OCI-LY3 (cell line): ENCODE measurements at regions not wholly inside any gene's neighbourhood (a gene's known extent, or its start where the extent isn't known, plus 50 kb on each side); places are given as distances from the start of the nearest gene placed in this dataset.

ENCODE experiments used
- H2AFZ ChIP-seq: fragments of 200-600, 300-600 bp; shearing (Covaris generic); 2 replicates; pipeline ENCODE4 v1.6.0; 2014; ENCODE audit warnings: antibody characterized with exemption, low read depth, low read length
- H3K27ac ChIP-seq: fragments of 200-600, 300-600 bp; sonication (generic); 2 replicates; pipeline ENCODE4 v1.5.1; 2014; ENCODE audit warnings: mild to moderate bottlenecking, low read length, moderate library complexity, mixed read lengths
- H3K27me3 ChIP-seq: fragments of 200-600, 300-600 bp; sonication (generic); 2 replicates; pipeline ENCODE4 v1.6.1; 2014; ENCODE audit warnings: low read depth, low read length, mixed read lengths
- H3K36me3 ChIP-seq: fragments of 200-600, 300-600 bp; sonication (generic); replicated peaks from 2 replicates; pipeline ENCODE3; 2014; ENCODE audit warnings: low read depth, low read length, mixed read lengths
- H3K4me1 ChIP-seq: fragments of 300-600, 200-600 bp; sonication (generic); 2 replicates; pipeline ENCODE4 v1.6.1; 2014; ENCODE audit warnings: low read length, mixed read lengths
- H3K4me2 ChIP-seq: fragments of 200-600, 300-600 bp; sonication (generic); 2 replicates; pipeline ENCODE4 v1.6.1; 2014; ENCODE audit warnings: low read length, mixed read lengths
- H3K4me3 ChIP-seq: fragments of 300-600, 200-600 bp; sonication (generic); 2 replicates; pipeline ENCODE4 v1.5.1; 2014; ENCODE audit warnings: antibody characterized with exemption, mild to moderate bottlenecking, low read length, moderate library complexity
- H3K79me2 ChIP-seq: fragments of 300-600, 200-600 bp; shearing (Covaris generic); 2 replicates; pipeline ENCODE4 v1.6.1; 2014; ENCODE audit warnings: mild to moderate bottlenecking, low read length, mixed read lengths
- H3K9ac ChIP-seq: fragments of 300-600, 200-600 bp; shearing (Covaris generic); 2 replicates; pipeline ENCODE4 v1.6.0; 2014; ENCODE audit warnings: mild to moderate bottlenecking, low read length, moderate library complexity
- H3K9me3 ChIP-seq: fragments of 200-600, 300-600 bp; shearing (Covaris generic); 2 replicates; pipeline ENCODE4 v1.6.1; 2014; ENCODE audit warnings: low read length, mixed read lengths; ENCODE audit not compliant: insufficient read depth
- H4K20me1 ChIP-seq: fragments of 200-600, 300-600 bp; sonication (generic); 2 replicates; pipeline ENCODE4 v1.6.1; 2016; ENCODE audit warnings: low read length, mixed read lengths; ENCODE audit not compliant: insufficient read depth
- CTCF ChIP-seq: fragments of 200-600, 300-600 bp; sonication (generic); IDR thresholded peaks from 2 replicates; pipeline ENCODE4 v1.5.1; 2014; ENCODE audit warnings: antibody characterized with exemption, low read length, low read depth
- EZH2phosphoT487 ChIP-seq: fragments of 200-600 bp; shearing (Covaris generic); IDR thresholded peaks from 2 replicates; pipeline ENCODE4 v1.6.1; 2018; ENCODE audit warnings: antibody characterized with exemption, mixed run types, low read depth

- no peaks in the 10 kb centered on the region for H3K9me3 ChIP-seq
- peak overlapping the region; percentile 98 for H3K27ac ChIP-seq
- H3K27me3 ChIP-seq = no peaks in the 10 kb centered on the region
- H3K79me2 ChIP-seq = no peaks in the 10 kb centered on the region
- H3K4me1 ChIP-seq = peaks cover 36% of the 10 kb centered on the region
- H3K4me2 ChIP-seq = peak overlapping the region; percentile 83
- H3K9ac ChIP-seq = peak overlapping the region; percentile 47
- H4K20me1 ChIP-seq = no peaks in the 10 kb centered on the region
- TF ChIP-seq EZH2phosphoT487 (no peak), CTCF (no peak)
- H2AFZ ChIP-seq = peak overlapping the region; percentile 96
- peak overlapping the region; percentile 60 for H3K4me3 ChIP-seq
- no peaks in the 10 kb centered on the region for H3K36me3 ChIP-seq
Observed at GRCh38 chr11:28999620-29000019, 891.4 kb downstream of the METTL15 start.

- no peaks in the 10 kb centered on the region for H3K36me3 ChIP-seq
- TF ChIP-seq EZH2phosphoT487 = no peak
- no peak for TF ChIP-seq CTCF
- no peaks in the 10 kb centered on the region for H3K79me2 ChIP-seq
- H3K27me3 ChIP-seq = no peaks in the 10 kb centered on the region
- no peak overlapping the region for H2AFZ ChIP-seq
- H3K4me1 ChIP-seq = peaks cover 6% of the 10 kb centered on the region
- no peak overlapping the region for H3K4me2 ChIP-seq
- H4K20me1 ChIP-seq = no peaks in the 10 kb centered on the region
- H3K9ac ChIP-seq = no peak overlapping the region
- H3K27ac ChIP-seq = no peak overlapping the region
- no peaks in the 10 kb centered on the region for H3K9me3 ChIP-seq
- no peak overlapping the region for H3K4me3 ChIP-seq
Observed at GRCh38 chr11:28992996-28993395, 884.8 kb downstream of the METTL15 start.

- Histone ChIP-seq H3K27ac (no peak overlapping the region), H3K4me1 (no peaks in the 10 kb centered on the region), H3K4me2 (no peak overlapping the region), H3K4me3 (no peak overlapping the region), H3K36me3 (no peaks in the 10 kb centered on the region), H3K9me3 (no peaks in the 10 kb centered on the region), H3K27me3 (no peaks in the 10 kb centered on the region), H2AFZ (no peak overlapping the region), H4K20me1 (no peaks in the 10 kb centered on the region), H3K9ac (no peak overlapping the region), H3K79me2 (no peaks in the 10 kb centered on the region)
- TF ChIP-seq CTCF (no peak), EZH2phosphoT487 (no peak)
Observed at GRCh38 chr11:28984231-28984630, 876.0 kb downstream of the METTL15 start.

- Histone ChIP-seq H4K20me1 (no peaks in the 10 kb centered on the region), H3K79me2 (no peaks in the 10 kb centered on the region), H3K27me3 (no peaks in the 10 kb centered on the region), H3K27ac (no peak overlapping the region), H3K36me3 (no peaks in the 10 kb centered on the region), H3K4me2 (no peak overlapping the region), H3K9me3 (no peaks in the 10 kb centered on the region), H2AFZ (no peak overlapping the region), H3K9ac (no peak overlapping the region), H3K4me1 (no peaks in the 10 kb centered on the region), H3K4me3 (no peak overlapping the region)
- TF ChIP-seq CTCF (no peak), EZH2phosphoT487 (no peak)
Observed at GRCh38 chr11:28983780-28984179, 875.6 kb downstream of the METTL15 start.
